HEK293 (cell line): ENCODE measurements at regions not wholly inside any gene's neighbourhood (a gene's known extent, or its start where the extent isn't known, plus 50 kb on each side); places are given as distances from the start of the nearest gene placed in this dataset.
A peak's percentile ranks its signal among the peaks of the same experiment; 100 is the strongest.

Experiments used
- CTCF ChIA-PET: fragments of 350-600 bp; formaldehyde crosslinking; extraction: SDS; loops from one replicate; lab custom pipeline; 2021; ENCODE audit warnings: antibody characterized with exemption; lab: Yijun Ruan, JAX
- POLR2A ChIA-PET: fragments of 300-600 bp; formaldehyde crosslinking; extraction: SDS; loops from one replicate; lab custom pipeline; 2020; ENCODE audit warnings: antibody characterized with exemption, inconsistent platforms; lab: Yijun Ruan, JAX
- H3K27ac ChIP-seq: fragments of 200-500 bp; sonication (Bioruptor generic); 2 replicates; pipeline ENCODE4 v1.5.1; 2014; ENCODE audit warnings: low read depth, low read length, control low read depth, inconsistent platforms; ENCODE audit errors: extremely low read depth
- H3K36me3 ChIP-seq, 2 experiments: fragments of 200-500 bp in 1 of 2; sonication (Bioruptor generic) in 1 of 2; 1 replicate in 1 of 2; 2 replicates in 1 of 2; pipeline ENCODE4 v1.5.1; 2014 to 2017; ENCODE audit warnings: inconsistent platforms in 2 of 2, low read length in 2 of 2; ENCODE audit not compliant: control insufficient read depth in 2 of 2, insufficient read depth in 1 of 2
- H3K4me1 ChIP-seq: fragments of 200-500 bp; sonication (Bioruptor generic); 2 replicates; pipeline ENCODE4 v1.5.1; 2014; ENCODE audit warnings: mild to moderate bottlenecking, low read length, inconsistent platforms; ENCODE audit not compliant: control insufficient read depth, insufficient read depth
- H3K4me3 ChIP-seq: 2 replicates; pipeline ENCODE4 v1.5.1; 2011; ENCODE audit warnings: low read depth, mild to moderate bottlenecking, control low read depth, low read length, moderate library complexity
- H3K9me3 ChIP-seq: fragments of 200-500 bp; sonication (Bioruptor generic); 2 replicates; pipeline ENCODE4 v1.5.1; 2014; ENCODE audit warnings: low read depth, low read length, inconsistent platforms; ENCODE audit not compliant: control insufficient read depth, insufficient read depth
- BCL11A ChIP-seq: fragments of 450-650 bp; formaldehyde crosslinking; IDR thresholded peaks from 2 replicates; pipeline ENCODE4 v1.5.1; 2016; ENCODE audit warnings: low read depth, missing biosample characterization, missing genetic modification characterization
- EGR2 ChIP-seq: fragments of 450-650 bp; formaldehyde crosslinking; IDR thresholded peaks from 2 replicates; pipeline ENCODE4 v1.5.1; 2016; ENCODE audit warnings: low read depth, missing biosample characterization, missing genetic modification characterization
- GLI4 ChIP-seq: fragments of 450-650 bp; formaldehyde crosslinking; IDR thresholded peaks from 2 replicates; pipeline ENCODE4 v1.5.1; 2016; ENCODE audit warnings: missing biosample characterization, missing genetic modification characterization
- IKZF3 ChIP-seq: fragments of 450-650 bp; IDR thresholded peaks from 2 replicates; pipeline ENCODE4 v1.5.0; 2018; ENCODE audit warnings: missing biosample characterization, mild to moderate bottlenecking, missing genetic modification characterization, moderate library complexity
- KLF10 ChIP-seq: fragments of 450-650 bp; IDR thresholded peaks from 2 replicates; pipeline ENCODE4 v1.5.1; 2018; ENCODE audit warnings: missing biosample characterization, mild to moderate bottlenecking, missing genetic modification characterization
- RBAK ChIP-seq: fragments of 450-650 bp; formaldehyde crosslinking; IDR thresholded peaks from 2 replicates; pipeline ENCODE4 v1.5.1; 2016; ENCODE audit warnings: missing biosample characterization, missing genetic modification characterization
- REST ChIP-seq: fragments of 450-650 bp; formaldehyde crosslinking; IDR thresholded peaks from 2 replicates; pipeline ENCODE4 v1.5.1; 2016; ENCODE audit warnings: missing biosample characterization, missing genetic modification characterization
- ZBTB44 ChIP-seq: fragments of 450-650 bp; IDR thresholded peaks from 2 replicates; pipeline ENCODE4 v1.5.1; 2018; ENCODE audit warnings: missing biosample characterization, mild to moderate bottlenecking, missing genetic modification characterization
- ZBTB48 ChIP-seq: fragments of 450-650 bp; formaldehyde crosslinking; IDR thresholded peaks from 2 replicates; pipeline ENCODE4 v1.5.1; 2016; ENCODE audit warnings: missing biosample characterization, missing genetic modification characterization
- ZEB2 ChIP-seq: fragments of 450-650 bp; formaldehyde crosslinking; IDR thresholded peaks from 2 replicates; pipeline ENCODE4 v1.5.1; 2016; ENCODE audit warnings: missing biosample characterization, missing genetic modification characterization
- ZNF280D ChIP-seq: fragments of 450-650 bp; formaldehyde crosslinking; IDR thresholded peaks from 2 replicates; pipeline ENCODE4 v1.5.1; 2016; ENCODE audit warnings: missing biosample characterization, missing genetic modification characterization
- ZNF311 ChIP-seq: fragments of 450-650 bp; formaldehyde crosslinking; IDR thresholded peaks from 2 replicates; pipeline ENCODE4 v1.5.1; 2017; ENCODE audit warnings: missing biosample characterization, missing genetic modification characterization, borderline replicate concordance
- ZNF362 ChIP-seq: fragments of 450-650 bp; formaldehyde crosslinking; IDR thresholded peaks from 2 replicates; pipeline ENCODE4 v1.5.1; 2016; ENCODE audit warnings: missing biosample characterization, missing genetic modification characterization
- ZNF501 ChIP-seq: fragments of 450-650 bp; formaldehyde crosslinking; IDR thresholded peaks from 2 replicates; pipeline ENCODE4 v1.5.1; 2016; ENCODE audit warnings: missing biosample characterization, missing genetic modification characterization
- ZNF623 ChIP-seq: fragments of 450-650 bp; formaldehyde crosslinking; IDR thresholded peaks from 2 replicates; pipeline ENCODE4 v1.5.1; 2016; ENCODE audit warnings: missing biosample characterization, missing genetic modification characterization
- ZNF624 ChIP-seq: fragments of 450-650 bp; formaldehyde crosslinking; IDR thresholded peaks from 2 replicates; pipeline ENCODE4 v1.5.1; 2017; ENCODE audit warnings: missing biosample characterization, missing genetic modification characterization
- ZNF626 ChIP-seq: fragments of 450-650 bp; sonication (Bioruptor Pico); formaldehyde crosslinking; IDR thresholded peaks from 2 replicates; pipeline ENCODE4 v1.5.1; 2018; ENCODE audit warnings: missing biosample characterization, missing genetic modification characterization, inconsistent platforms
- TF ChIP-seq, protein P1 (sequence below): fragments of 450-650 bp; formaldehyde crosslinking; IDR thresholded peaks from 2 replicates; pipeline ENCODE4 v1.5.1; 2017; ENCODE audit warnings: missing biosample characterization, missing genetic modification characterization

DNA sequence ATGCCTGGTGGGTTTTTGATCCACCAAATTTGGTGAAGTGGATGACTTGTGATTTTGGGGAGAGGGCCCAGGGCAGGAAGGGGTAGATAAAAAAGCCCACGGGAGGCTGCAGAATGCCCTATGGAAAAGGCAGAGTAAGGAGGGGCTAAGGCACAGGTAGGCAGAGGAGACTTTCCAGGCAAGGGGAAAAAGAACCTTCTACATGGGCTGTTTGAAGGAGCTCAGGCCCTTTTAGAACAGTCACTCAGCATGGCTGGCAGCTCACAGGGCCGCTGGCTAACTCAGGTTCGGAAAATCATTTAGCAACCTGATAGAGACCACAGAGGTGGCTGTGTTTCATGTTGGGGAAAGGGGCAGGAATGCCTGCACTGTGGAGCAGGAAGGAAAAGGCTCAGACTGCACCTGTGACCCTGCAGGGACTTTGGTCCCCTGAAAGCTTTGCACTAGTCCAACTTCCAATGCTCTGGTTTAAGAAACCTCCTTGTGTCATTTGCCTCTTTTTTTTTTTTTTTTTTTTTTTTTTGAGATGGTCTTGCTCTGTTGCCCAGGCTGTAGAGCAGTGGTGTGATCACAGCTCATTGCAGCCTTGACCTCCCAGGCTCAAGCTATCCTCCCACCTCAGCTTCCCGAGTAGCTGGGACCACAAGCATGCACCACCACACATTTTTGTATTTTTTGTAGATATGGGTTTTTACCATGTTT, 58.5 kb upstream of the ENAH start:
- Histone ChIP-seq H3K36me3 (no peaks in the 10 kb centered on the region), H3K27ac (no peak overlapping the region), H3K4me1 (no peaks in the 10 kb centered on the region), H3K9me3 (no peaks in the 10 kb centered on the region)
- POLR2A ChIA-PET, result interaction anchor here (0.5 to 1.8 kb wide), 7 partner anchors 10 to 67 kb away, joined by 3 to 16 read pairs (median 4); partner anchors contain the start of gene ENAH
- TF ChIP-seq ZBTB48 (tag by site-specific recombination), result no peak
- TF ChIP-seq ZNF362 (tag by site-specific recombination), result peak; percentile 83
- TF ChIP-seq, all 188 proteins: peak for 1
- H3K4me3 ChIP-seq, result no peak overlapping the region
- CTCF ChIA-PET, result interaction anchor here (0.7 to 5.5 kb wide), 8 partner anchors 9 to 66 kb away, joined by 3 to 26 read pairs (median 4); partner anchors contain the start of gene SRP9

DNA sequence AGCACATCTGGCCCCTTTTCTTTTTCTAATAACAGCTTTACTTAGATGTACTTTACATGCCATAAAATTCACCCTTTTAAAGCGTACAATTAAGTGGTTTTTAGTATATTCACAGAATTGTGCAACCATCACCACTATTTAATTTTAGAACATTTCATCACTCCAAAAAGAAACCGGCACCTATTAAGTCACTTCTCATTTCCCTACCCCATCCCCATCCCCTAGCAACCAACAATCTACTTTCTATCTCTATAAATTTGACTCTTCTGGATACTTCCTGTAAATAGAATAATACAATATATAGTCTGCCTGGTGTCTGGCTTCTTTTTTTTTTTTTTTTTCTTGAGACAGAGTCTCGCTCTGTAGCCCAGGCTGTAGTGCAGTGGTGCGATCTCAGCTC, 59.5 kb upstream of the ENAH start:
- Histone ChIP-seq H3K27ac (no peak overlapping the region), H3K9me3 (no peaks in the 10 kb centered on the region), H3K4me1 (no peaks in the 10 kb centered on the region), H3K36me3 (no peaks in the 10 kb centered on the region), H3K4me3 (no peak overlapping the region)
- TF ChIP-seq KLF10 (tag by site-specific recombination) (no peak), EGR2 (tag by site-specific recombination) (no peak), ZNF311 (no peak), ZEB2 (tag by site-specific recombination) (no peak), RBAK (no peak), BCL11A (tag by site-specific recombination) (no peak), GLI4 (tag by site-specific recombination) (no peak), ZNF623 (tag by site-specific recombination) (no peak)
- TF ChIP-seq, protein P1, sequence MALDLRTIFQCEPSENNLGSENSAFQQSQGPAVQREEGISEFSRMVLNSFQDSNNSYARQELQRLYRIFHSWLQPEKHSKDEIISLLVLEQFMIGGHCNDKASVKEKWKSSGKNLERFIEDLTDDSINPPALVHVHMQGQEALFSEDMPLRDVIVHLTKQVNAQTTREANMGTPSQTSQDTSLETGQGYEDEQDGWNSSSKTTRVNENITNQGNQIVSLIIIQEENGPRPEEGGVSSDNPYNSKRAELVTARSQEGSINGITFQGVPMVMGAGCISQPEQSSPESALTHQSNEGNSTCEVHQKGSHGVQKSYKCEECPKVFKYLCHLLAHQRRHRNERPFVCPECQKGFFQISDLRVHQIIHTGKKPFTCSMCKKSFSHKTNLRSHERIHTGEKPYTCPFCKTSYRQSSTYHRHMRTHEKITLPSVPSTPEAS (tag by site-specific recombination), result no peak
- ChIA-PET CTCF (interaction anchor here (0.7 to 5.5 kb wide), 3 partner anchors 11 to 61 kb away, joined by 3 to 26 read pairs (median 3); no protein-coding TSS in a partner anchor), POLR2A (no interaction called here)

DNA sequence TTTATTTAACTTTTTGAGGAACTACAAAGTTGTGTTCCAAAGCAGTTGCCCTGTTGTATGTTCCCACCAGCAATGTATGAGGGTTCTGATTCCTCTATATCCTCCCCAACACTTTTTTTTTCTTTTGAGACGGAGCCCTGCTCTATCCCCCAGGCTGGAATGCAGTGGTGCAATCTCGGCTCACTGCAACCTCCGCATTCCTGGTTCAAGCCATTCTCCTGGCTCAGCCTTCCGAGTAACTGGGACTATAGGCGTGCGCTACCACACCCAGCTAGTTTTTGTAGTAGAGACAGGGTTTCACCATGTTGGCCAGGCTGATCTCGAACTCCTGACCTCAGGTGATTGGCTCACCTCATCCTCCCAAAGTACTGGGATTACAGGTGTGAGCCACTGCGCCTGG, 60.4 kb upstream of the ENAH start:
- Histone ChIP-seq H3K4me3 (no peak overlapping the region), H3K9me3 (no peaks in the 10 kb centered on the region), H3K27ac (no peak overlapping the region), H3K36me3 (no peaks in the 10 kb centered on the region), H3K4me1 (no peaks in the 10 kb centered on the region)
- ChIA-PET CTCF (no interaction called here), POLR2A (interaction anchor here (0.7 kb wide), 1 partner anchor 22 kb away, joined by 3 read pairs; no protein-coding TSS in a partner anchor)
- no peak for TF ChIP-seq ZNF626 (tag by site-specific recombination)
- TF ChIP-seq ZBTB44 (tag by site-specific recombination), result no peak
- no peak for TF ChIP-seq KLF10 (tag by site-specific recombination)
- TF ChIP-seq ZNF624 (tag by site-specific recombination), result no peak
- no peak for TF ChIP-seq ZNF280D (tag by site-specific recombination)
- TF ChIP-seq IKZF3 (tag by site-specific recombination), result no peak
- TF ChIP-seq ZNF501 (tag by site-specific recombination), result no peak
- no peak for TF ChIP-seq REST (tag by site-specific recombination)
